ENCODE measurements at regions not wholly inside any gene's neighbourhood (a gene's known extent, or its start where the extent isn't known, plus 50 kb on each side); places are given as distances from the start of the nearest gene placed in this dataset.

DNA sequence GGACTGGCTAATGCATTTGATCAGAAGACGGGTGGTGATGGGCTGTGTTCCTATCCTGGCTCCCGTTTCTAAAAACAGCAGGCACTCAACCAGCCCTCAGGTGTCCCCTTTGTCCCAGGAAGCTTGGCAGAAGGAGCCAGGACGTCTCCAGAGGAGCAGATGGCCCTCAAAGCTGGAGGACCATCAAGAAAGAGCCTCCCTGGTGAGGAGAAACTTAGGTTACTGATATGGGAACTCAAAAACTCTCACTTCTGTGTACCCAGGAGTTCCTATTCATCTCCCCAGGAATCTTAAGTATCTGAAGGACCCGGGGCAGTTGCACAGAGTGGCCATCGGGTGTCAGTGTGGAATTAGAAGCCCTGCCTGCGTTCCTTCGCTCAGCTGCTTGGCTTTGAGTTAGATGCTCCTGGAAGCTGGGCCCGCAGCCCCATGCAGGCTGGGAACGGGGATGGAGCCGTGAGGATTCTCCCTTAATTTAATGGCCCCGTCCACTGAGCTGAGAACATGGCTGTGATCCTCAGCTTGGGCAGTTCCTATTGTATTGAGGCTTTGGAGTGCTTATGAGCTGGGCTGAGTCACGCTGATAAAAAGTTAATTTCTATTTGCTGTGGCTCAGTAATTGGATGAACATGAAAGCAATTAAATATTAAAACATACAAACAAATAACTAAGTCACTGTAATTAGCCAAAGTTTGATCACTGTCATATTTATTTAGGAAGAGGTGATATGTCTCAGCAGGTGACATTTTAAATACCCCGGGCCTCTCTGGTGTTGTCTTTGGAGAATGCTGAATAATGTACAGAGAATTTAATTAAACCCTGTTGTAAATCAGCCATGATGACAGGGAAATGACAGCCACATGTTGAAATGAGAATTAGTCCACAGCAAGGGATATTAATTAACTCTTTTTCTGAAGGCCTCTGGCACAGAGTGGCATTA, 402.1 kb downstream of the SEC14L1 start:
- TF ChIP-seq, protein P1, sequence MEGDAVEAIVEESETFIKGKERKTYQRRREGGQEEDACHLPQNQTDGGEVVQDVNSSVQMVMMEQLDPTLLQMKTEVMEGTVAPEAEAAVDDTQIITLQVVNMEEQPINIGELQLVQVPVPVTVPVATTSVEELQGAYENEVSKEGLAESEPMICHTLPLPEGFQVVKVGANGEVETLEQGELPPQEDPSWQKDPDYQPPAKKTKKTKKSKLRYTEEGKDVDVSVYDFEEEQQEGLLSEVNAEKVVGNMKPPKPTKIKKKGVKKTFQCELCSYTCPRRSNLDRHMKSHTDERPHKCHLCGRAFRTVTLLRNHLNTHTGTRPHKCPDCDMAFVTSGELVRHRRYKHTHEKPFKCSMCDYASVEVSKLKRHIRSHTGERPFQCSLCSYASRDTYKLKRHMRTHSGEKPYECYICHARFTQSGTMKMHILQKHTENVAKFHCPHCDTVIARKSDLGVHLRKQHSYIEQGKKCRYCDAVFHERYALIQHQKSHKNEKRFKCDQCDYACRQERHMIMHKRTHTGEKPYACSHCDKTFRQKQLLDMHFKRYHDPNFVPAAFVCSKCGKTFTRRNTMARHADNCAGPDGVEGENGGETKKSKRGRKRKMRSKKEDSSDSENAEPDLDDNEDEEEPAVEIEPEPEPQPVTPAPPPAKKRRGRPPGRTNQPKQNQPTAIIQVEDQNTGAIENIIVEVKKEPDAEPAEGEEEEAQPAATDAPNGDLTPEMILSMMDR (IDR thresholded peaks at IDR 0.05): peak; percentile 67 to 90 (median 79)
- TF ChIP-seq POLR2AphosphoS5 (IDR thresholded peaks at IDR 0.05; ENCODE audit: insufficient read depth in 1 of 2, low read depth in 1 of 2): peak; percentile 38 to 57

Data from vagina (tissue), 2 donors.